Stimulated activated CD8-positive, alpha-beta memory T cell treated with anti-CD3 and anti-CD28 coated beads, Interleukin-2, amount 100 ng/mL, for 48 hours (primary cell): ENCODE measurements at regions not wholly inside any gene's neighbourhood (a gene's known extent, or its start where the extent isn't known, plus 50 kb on each side); places are given as distances from the start of the nearest gene placed in this dataset.

ENCODE experiments used
- DNase-seq, 2 donors: peaks; one replicate each; pipeline ENCODE4 v3.0.0-alpha.2; 2020; ENCODE audit warnings: low read depth in 2 of 2

DNA sequence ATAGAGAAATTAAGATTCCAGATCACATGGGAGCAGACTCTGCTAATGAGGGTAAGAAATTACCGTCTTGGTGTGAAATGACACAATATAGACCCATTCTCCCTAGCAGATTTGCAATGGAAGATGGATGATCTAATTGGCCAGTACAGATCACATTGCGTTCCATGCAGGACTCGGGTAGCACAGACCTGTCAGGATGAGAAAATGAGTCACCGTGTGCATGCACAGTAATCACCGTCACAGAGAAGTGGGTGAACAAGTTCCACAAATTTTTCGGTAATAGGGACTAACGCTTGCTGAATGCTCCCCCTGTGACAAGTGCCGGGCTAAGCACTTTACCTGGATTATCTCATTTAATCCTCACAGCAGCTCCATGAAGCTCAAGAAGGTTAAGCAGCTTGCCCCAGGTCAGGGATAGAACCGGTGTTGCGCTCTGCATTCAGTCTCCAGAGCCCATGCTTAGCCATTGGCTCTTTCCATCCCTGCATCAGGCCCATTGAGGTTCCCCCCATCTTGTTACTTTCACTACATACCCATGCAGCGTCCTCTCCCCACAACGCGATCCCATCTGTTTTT lies 375.6 kb downstream of the FBXW7 start:
- DNase-seq: no peak

GRCh38 chr4:152159773-152160172 lies 376.1 kb downstream of the FBXW7 start:
- no peak for DNase-seq

- DNase-seq: no peak
Measured at GRCh38 chr4:152158225-152158624, 377.7 kb downstream of the FBXW7 start.

- DNase-seq: no peak
Measured at GRCh38 chr4:152157629-152158028, 378.3 kb downstream of the FBXW7 start.

DNA sequence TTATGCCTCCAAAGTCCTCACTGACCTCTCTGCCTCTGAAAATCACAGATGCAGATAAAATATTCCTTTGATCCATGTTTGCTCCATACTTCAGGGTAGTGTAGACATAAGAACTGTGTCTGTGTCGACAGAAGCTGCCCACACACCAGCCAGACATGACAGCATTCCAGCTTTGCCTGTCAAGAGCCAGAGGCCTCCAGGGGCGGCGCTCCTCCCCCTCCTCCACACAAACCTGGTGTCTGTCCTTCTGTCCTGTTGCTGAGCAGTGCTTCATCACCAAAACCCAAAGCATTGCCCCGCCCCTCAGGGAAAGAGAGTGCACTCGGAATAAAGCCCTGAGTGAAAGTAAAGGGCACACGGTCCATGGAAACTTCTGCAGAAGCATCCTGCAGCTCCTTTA lies 379.4 kb downstream of the FBXW7 start:
- DNase-seq: no peak

- no peak for DNase-seq
Measured at GRCh38 chr4:152155070-152155469, 380.8 kb downstream of the FBXW7 start.

DNA sequence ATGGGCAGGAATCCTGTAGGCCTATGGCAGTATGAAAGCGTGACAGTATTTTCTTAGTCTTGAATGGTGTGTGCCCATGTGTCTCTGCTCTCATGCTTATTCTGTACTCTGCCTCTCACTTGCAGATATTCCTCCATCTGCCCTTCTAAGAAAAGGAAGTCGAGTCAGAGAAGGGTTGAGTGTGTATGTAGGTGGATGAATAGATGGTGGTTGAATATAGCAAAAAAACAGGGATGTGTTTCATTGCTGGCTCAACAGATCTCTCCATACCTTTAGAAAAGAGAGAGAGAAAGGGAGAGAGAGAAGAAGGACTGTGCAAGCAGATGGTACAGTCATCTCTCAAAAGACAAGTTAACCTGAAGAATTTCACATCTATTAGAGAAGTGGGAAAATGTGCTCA lies 381.5 kb downstream of the FBXW7 start:
- no peak for DNase-seq

DNA sequence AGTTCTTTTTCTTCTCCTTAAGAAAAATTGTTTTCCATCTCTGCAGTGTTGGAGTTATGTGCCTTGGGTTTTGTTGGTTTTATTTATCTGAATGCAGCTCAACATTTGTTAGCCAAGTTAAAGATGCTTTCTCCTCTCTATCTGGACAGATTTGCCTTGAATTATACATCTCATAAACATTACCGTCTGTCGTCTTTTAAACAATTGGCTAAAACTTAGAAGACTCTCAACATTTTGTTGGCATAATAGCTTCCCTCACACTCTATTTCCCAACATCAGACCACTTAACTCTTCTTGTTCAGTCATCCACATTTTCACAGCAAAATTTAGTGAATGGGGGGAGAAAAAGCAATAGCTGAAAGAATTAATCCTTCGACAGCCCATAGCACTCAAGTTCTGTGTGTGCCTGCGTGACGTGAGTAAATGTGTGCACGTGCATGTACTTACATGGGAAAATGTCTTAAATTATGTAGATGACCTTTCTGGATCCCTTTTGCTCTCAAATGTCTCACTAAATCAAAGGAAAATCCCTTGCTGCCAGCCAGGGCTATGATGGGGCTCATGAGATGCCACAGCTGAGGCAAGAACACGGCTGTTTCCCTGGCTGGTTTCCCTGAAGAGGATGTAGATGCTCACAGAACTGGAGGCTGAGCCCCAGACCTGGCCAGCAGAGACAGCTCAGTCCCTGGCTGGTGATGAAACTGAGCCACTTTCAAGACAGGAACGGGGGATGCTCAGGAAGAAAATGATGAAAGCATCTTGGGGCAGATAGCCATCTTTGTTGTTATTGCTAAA lies 382.2 kb downstream of the FBXW7 start:
- DNase-seq: no peak

GRCh38 chr4:152150214-152150613 lies 385.7 kb downstream of the FBXW7 start:
- no peak for DNase-seq

- DNase-seq: no peak
Measured at GRCh38 chr4:152149745-152150144, 386.1 kb downstream of the FBXW7 start.

DNA sequence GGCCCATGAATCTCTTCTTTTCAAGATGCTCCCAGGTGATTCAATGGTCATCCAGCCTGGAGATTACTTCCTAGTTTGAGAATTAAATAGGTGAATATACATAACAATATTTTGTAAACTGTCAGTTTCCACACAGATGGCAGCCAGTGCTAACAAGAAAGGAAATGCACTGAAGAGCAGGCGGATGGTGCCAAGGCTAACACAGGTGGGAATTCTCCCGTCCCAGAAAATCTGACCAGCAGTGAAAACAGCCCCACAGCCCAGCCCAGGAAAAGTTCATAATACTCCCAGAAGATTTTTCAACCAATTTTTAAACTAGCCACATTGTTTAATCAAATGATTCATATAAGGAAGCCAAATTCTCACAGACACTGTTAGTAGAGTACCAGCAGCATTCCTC lies 387.2 kb upstream of the GATB start:
- DNase-seq: no peak

- DNase-seq: no peak
Measured at GRCh38 chr4:152146244-152146643, 385.4 kb upstream of the GATB start.

DNA sequence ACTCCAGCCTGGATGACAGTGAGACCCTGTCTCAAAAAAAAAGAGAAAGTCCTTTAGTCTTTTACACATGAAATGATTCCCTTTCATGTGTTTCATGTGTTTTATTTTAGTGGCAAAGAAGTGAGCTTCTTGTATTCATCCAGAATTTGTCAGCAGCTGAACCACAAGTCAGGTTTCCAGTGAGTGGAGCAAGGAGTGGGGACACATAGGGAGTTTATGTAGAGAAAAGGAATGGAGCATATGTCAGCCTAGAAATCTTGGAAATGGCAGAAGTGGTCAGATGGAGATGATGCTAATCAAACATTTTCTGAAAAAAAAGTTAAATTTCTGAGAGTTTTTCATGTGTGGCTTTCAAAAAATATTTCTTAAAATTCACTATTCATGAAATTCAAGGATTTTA lies 383.0 kb upstream of the GATB start:
- no peak for DNase-seq

DNA sequence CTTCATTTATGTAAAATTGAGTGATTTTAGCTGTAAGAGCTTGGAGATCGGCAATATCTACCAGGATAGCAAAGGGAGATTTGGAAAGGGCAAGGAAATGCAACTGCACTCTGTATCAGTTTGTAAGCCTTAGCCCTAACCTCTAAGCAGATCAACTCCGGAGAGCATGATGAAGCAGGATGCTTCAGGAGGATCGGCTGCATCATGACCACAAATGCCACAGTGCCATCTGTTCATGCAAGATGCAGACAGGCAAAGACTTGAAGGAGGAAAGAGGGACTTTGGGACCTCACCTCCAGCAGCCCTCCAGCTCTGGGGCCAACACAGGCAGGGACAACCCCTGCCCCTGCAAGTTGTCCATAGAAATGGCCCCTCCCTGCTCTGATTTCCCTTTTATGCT lies 377.6 kb upstream of the GATB start:
- DNase-seq: no peak

GRCh38 chr4:152132776-152133175 lies 372.0 kb upstream of the GATB start:
- no peak for DNase-seq

GRCh38 chr4:152128356-152128755 lies 367.5 kb upstream of the GATB start:
- no peak for DNase-seq

- DNase-seq: no peak
Measured at GRCh38 chr4:152126238-152126637, 365.4 kb upstream of the GATB start.

DNA sequence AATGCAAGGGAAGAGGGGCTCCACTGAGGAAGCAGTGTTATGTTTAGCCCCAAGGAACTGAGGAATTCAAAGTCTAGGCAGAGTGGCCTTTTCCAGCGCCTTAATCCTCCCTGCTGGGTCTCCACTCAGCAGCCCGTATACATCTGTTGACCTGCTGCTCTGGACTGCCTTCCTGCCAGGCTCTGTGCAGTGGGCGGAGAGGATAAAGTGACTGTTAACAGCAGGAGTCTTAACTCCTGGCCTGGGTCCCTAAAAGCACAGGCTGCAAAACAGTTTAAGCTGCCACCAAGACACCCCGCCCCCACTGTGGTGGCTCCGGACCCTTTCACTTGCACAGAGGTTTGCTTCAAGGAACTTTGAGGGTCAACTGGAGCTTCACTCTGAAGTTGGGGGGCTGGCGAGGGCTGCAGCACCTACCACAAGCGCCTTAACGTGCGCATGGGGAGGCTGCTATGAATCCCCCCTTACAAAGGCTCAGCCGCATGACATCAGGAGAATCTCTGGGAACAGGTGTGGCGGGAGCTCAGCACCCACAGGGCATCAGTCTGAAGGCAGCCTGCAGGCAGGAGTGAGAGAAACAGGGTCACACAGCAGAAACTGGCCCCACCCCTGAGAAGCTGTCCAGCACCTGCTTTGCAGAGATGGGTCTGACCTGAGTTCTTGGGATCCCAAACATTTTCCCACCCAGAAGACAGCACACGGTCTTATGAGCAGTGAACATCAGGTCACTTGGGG lies 358.2 kb upstream of the GATB start:
- DNase-seq: no peak

GRCh38 chr4:152117933-152118507 lies 357.2 kb upstream of the GATB start:
- DNase-seq: no peak

GRCh38 chr4:152117520-152117919 lies 356.7 kb upstream of the GATB start:
- no peak for DNase-seq

- DNase-seq: no peak
Measured at GRCh38 chr4:152117054-152117453, 356.2 kb upstream of the GATB start.

DNA sequence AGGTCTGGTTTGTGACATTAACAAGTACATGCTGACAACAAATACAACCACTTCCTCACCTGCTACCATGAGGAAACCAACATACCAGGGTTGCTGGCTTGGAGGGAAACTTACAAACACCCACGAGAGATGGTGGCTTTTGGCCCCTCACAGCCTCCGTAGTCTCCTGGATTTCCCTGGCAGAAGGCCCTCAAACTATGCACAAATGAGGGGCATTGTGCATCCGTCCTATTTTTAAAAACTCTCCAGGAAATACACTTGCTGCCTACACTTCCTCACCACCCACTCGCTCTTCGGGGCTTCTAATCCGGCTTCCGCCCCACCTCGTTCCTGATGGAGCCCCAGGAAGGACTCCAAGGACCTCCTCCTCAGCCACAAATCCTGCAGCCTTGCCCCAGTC lies 355.0 kb upstream of the GATB start:
- DNase-seq: no peak

DNA sequence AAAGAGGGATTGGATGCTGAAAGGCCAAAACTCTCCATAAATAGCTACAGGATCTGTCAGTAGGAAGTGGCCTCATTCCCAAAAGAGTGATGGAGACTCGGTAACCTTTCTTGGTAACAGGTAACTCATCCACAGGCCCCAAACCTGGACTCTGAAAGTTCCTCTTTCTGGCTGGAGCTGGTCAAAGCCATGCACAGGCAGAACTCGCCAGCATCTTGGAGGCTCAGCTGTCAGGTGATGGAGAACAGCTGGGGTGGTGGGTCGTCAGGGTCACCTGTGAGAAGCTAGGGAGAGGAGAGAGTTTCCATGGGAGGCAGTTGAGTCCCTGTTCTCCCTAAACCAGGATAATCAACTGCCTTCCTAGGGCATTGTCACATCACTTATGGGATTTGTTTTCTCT lies 354.3 kb upstream of the GATB start:
- DNase-seq: no peak
